ENCODE measurements at regions not wholly inside any gene's neighbourhood (a gene's known extent, or its start where the extent isn't known, plus 50 kb on each side); places are given as distances from the start of the nearest gene placed in this dataset.

DNA sequence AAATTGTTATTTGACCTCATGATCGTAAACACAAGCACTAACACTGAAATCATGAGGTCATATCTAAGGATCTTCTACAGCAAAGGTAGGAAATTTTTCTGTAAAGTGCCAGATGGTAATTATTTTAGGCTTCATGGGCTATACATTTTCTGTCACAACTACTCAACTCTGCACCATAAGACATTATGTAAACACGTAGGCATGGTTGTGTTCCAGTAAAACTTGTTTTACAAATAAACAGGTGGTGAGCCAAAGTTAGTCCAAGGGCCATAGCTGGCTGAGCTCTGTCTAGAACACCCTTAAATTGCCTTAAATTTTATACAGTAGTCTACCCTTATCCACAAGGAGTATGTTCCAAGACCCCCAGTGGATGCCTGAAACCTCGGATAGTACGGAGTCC is 147.3 kb upstream of the CYP1B1 start:
- no peaks in the 10 kb centered on the region for H3K36me3 ChIP-seq (ENCODE audit: control insufficient read depth, insufficient read depth, low read length)
- POLR2A ChIA-PET, result no interaction called here
- TF ChIP-seq CTCF (IDR thresholded peaks at IDR 0.05; ENCODE audit: insufficient read depth, low read depth, low read length), result no peak
- CTCF ChIA-PET, result no interaction called here
- no peak overlapping the region for H3K4me3 ChIP-seq (ENCODE audit: low read depth, low read length)
- no peak for DNase-seq (ENCODE audit: low read depth)
- H3K27me3 ChIP-seq (ENCODE audit: control insufficient read depth, insufficient read depth, low read length), result peaks cover 7% of the 10 kb centered on the region

DNA sequence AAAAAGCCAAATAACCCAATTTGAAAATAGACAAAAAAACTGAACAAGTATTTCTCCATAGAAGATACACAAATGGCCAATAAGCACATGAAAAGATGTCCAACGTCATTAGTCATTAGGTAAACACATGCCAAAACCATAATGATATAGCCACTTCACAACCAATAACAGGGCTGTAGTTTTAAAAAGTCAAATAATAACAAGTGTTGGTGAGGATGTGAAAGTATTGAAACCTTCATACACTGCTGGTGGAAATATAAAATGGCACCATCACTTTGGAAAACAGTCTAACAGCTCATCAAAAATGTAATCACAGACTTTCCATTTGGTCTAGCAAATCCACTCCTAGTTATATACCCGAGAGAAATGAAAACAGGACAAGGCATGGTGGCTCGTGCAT is 144.2 kb upstream of the CYP1B1 start:
- CTCF ChIA-PET, result interaction anchor here (0.6 kb wide), 2 partner anchors 98 to 1522 kb away, joined by 3 read pairs; no protein-coding TSS in a partner anchor
- DNase-seq (ENCODE audit: low read depth), result no peak
- TF ChIP-seq CTCF (IDR thresholded peaks at IDR 0.05; ENCODE audit: insufficient read depth, low read depth, low read length), result no peak

DNA sequence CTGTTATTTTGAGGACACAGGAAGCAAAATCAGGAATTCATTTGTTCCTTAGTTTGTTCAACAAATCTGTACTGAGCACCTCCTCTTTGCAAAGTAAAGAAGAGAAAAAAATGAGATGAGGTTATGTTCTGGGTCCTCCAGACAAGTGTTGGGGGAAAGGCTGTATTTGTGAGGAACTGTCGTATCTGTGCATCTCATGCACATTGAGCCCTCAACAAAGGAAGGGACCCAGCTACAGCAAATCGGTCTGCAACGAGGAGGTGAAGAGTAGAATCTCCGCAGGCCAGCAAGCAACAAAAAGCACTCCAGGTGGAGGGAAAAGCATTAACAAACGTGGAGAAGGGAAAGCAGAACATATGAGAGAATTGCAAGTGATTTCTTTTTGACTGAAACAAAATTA is 143.0 kb upstream of the CYP1B1 start:
- DNase-seq (ENCODE audit: low read depth), result no peak
- Histone ChIP-seq H3K36me3 (ENCODE audit: control insufficient read depth, insufficient read depth, low read length) (no peaks in the 10 kb centered on the region), H3K4me3 (ENCODE audit: low read depth, low read length) (no peak overlapping the region), H3K27me3 (ENCODE audit: control insufficient read depth, insufficient read depth, low read length) (peaks cover 6% of the 10 kb centered on the region)
- POLR2A ChIA-PET, result no interaction called here
- CTCF ChIA-PET, result no interaction called here
- no peak for TF ChIP-seq CTCF (IDR thresholded peaks at IDR 0.05; ENCODE audit: insufficient read depth, low read depth, low read length)

More for the DNA sequence above, 144.2 kb upstream of the CYP1B1 start:
- Histone ChIP-seq H3K36me3 (ENCODE audit: control insufficient read depth, insufficient read depth, low read length) (no peaks in the 10 kb centered on the region), H3K4me3 (ENCODE audit: low read depth, low read length) (no peak overlapping the region), H3K27me3 (ENCODE audit: control insufficient read depth, insufficient read depth, low read length) (peaks cover 8% of the 10 kb centered on the region)
- POLR2A ChIA-PET, result interaction anchor here (0.6 kb wide), 1 partner anchor 113 kb away, joined by 5 read pairs; no protein-coding TSS in a partner anchor

GRCh38 chr2:38218591-38218991 is 142.6 kb upstream of the CYP1B1 start:
- TF ChIP-seq CTCF (IDR thresholded peaks at IDR 0.05; ENCODE audit: insufficient read depth, low read depth, low read length), result no peak
- no peak for DNase-seq (ENCODE audit: low read depth)
- H3K4me3 ChIP-seq (ENCODE audit: low read depth, low read length), result no peak overlapping the region
- peaks cover 6% of the 10 kb centered on the region for H3K27me3 ChIP-seq (ENCODE audit: control insufficient read depth, insufficient read depth, low read length)
- POLR2A ChIA-PET, result no interaction called here
- CTCF ChIA-PET, result no interaction called here
- H3K36me3 ChIP-seq (ENCODE audit: control insufficient read depth, insufficient read depth, low read length), result no peaks in the 10 kb centered on the region

DNA sequence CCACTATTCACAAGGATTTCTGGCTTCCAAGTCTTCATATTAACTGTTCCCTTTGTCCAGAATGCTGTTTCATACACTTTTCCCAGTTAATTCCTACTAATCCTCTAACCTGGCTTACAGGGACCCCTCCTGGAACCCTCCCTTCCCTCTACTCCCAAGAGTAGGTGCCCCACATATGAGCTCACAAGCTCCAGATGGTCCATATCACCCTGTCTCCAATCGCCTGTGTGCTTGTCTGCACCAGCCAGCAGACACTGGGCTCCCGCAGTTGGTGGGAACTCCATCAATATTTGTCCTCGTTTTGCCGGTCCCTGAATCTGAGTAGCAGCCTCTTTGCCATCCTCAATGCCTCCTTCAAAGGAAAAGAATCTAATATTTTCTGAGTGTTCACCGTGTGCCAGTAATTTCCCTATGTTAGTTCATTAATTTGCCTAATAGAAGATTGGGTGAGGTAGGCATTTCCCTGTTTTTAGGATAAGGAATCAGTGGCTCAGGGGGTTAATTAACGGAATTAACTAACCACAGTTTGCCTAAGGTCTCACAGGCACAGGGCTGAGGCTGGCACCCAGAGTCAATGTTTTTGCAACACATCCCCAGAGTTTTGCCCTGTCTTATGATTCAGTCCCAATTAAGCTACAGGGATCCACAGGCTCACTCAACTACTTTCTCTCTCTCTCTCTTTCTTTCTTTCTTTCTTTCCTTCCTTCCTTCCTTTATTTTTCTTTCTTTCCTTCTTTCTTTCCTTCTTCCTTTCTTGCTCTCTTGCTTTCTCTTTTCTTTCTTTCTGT is 141.6 kb upstream of the CYP1B1 start:
- no peak for DNase-seq (ENCODE audit: low read depth)
- ChIA-PET POLR2A (no interaction called here), CTCF (no interaction called here)
- H3K4me3 ChIP-seq (ENCODE audit: low read depth, low read length), result no peak overlapping the region
- no peak for TF ChIP-seq CTCF (IDR thresholded peaks at IDR 0.05; ENCODE audit: insufficient read depth, low read depth, low read length)
- H3K36me3 ChIP-seq (ENCODE audit: control insufficient read depth, insufficient read depth, low read length), result no peaks in the 10 kb centered on the region
- peaks cover 6% of the 10 kb centered on the region for H3K27me3 ChIP-seq (ENCODE audit: control insufficient read depth, insufficient read depth, low read length)

Data from BJ (cell line).